Retinal pigment epithelial cell (primary cell): ENCODE measurements at regions not wholly inside any gene's neighbourhood (a gene's known extent, or its start where the extent isn't known, plus 50 kb on each side); places are given as distances from the start of the nearest gene placed in this dataset.

Experiments used
- DNase-seq: peaks from one replicate; pipeline ENCODE4 v3.0.0-alpha.2; 2010; ENCODE audit warnings: low read depth
- H3K4me3 ChIP-seq: 2 replicates; pipeline ENCODE4 v1.5.1; 2011; ENCODE audit warnings: mild to moderate bottlenecking, low read length, control low read depth, moderate library complexity
- CTCF ChIP-seq: conservative IDR thresholded peaks from 2 replicates; pipeline ENCODE4 v1.5.1; 2011; ENCODE audit warnings: low read depth, low read length, control low read depth, inconsistent platforms

- no peak for TF ChIP-seq CTCF
- no peak for DNase-seq
- no peak overlapping the region for H3K4me3 ChIP-seq
These were observed 49.9 kb upstream of the CCDC167 start for GRCh38 chr6:37549558-37549957.
